Gastrocnemius medialis (tissue), 4 donors: ENCODE measurements at regions not wholly inside any gene's neighbourhood (a gene's known extent, or its start where the extent isn't known, plus 50 kb on each side); places are given as distances from the start of the nearest gene placed in this dataset.

ENCODE experiments used
- ATAC-seq, 2 donors: fragments of 150-250 bp; one replicate each; pipeline ENCODE4 v1.9.1; 2016
- DNase-seq, 2 donors: peaks; one replicate each; pipeline ENCODE4 v3.0.0-alpha.2; 2019
- H3K27ac ChIP-seq, 4 donors: fragments of 200-600 bp; sonication (generic); 1 replicate in 1 of 4; 2 replicates in 3 of 4; pipeline ENCODE4 v1.5.1; 2016 to 2018; ENCODE audit warnings: mild to moderate bottlenecking in 2 of 4, moderate library complexity in 1 of 4
- H3K27me3 ChIP-seq, 3 donors: fragments of 200-600 bp; sonication (generic) in 2 of 3; 1 replicate in 1 of 3; 2 replicates in 2 of 3; pipeline versions ENCODE4 v1.5.1 to v1.6.0; 2016 to 2019; ENCODE audit warnings: mild to moderate bottlenecking in 1 of 3, moderate library complexity in 1 of 3
- H3K36me3 ChIP-seq, 2 donors: fragments of 200-600 bp; sonication (generic) in 1 of 2; one replicate each; pipeline ENCODE4 v1.5.1; 2017 to 2018
- H3K4me1 ChIP-seq, 2 donors: fragments of 200-600 bp; sonication (generic) in 1 of 2; one replicate each; pipeline ENCODE4 v1.5.1; 2016 to 2017; ENCODE audit warnings: mild to moderate bottlenecking in 2 of 2
- H3K4me3 ChIP-seq, 4 donors: fragments of 200-600 bp; sonication (generic) in 3 of 4; 1 replicate in 1 of 4; 2 replicates in 3 of 4; pipeline ENCODE4 v1.5.1; 2016 to 2019; ENCODE audit warnings: mild to moderate bottlenecking in 2 of 4
- H3K9me3 ChIP-seq, 3 donors: fragments of 200-600 bp; sonication (generic) in 2 of 3; 1 replicate in 1 of 3; 2 replicates in 2 of 3; pipeline ENCODE4 v1.5.1; 2016 to 2019
- CTCF ChIP-seq, 5 experiments: fragments of 450-650 bp in 3 of 5; fragments of 200-600 bp in 2 of 5; sonication (generic) in 2 of 5; IDR thresholded peaks in 4 of 5; conservative IDR thresholded peaks in 1 of 5; 1 replicate in 4 of 5; 2 replicates in 1 of 5; pipeline ENCODE4 v1.5.1; 2016 to 2019; ENCODE audit warnings: antibody characterized with exemption in 5 of 5, mild to moderate bottlenecking in 3 of 5, moderate library complexity in 3 of 5
- POLR2A ChIP-seq, 2 donors: fragments of 450-650 bp; IDR thresholded peaks; one replicate each; pipeline ENCODE4 v1.6.1; 2017; ENCODE audit warnings: antibody characterized with exemption in 2 of 2, mild to moderate bottlenecking in 2 of 2, moderate library complexity in 2 of 2
- in situ Hi-C, 4 donors: fragments of 200-750 bp; cut with MboI; loops; one replicate each; pipeline versions ENCODE4 v1.15.0 to v1.8.0; 2017; ENCODE audit warnings: low sequenced_read_pairs in 4 of 4
- intact Hi-C: fragments of 100-400 bp; cut with DNase I; formaldehyde crosslinking; loops from one replicate; pipeline ENCODE4 v1.15.1; 2023; ENCODE audit warnings: low total_unique reads

GRCh38 chr9:124188331-124189110 lies 69.2 kb upstream of the NEK6 start:
- in situ Hi-C loops, result no loop called here
- intact Hi-C loops, result no loop called here
- no peak for DNase-seq

GRCh38 chr9:124190761-124191160 lies 67.0 kb upstream of the NEK6 start:
- no peak for DNase-seq
- intact Hi-C loops, result no loop called here

More at GRCh38 chr9:124188331-124189110, 69.2 kb upstream of the NEK6 start:
- H3K4me3 ChIP-seq, result no peak overlapping the region
- ATAC-seq, result no peak
- H3K4me1 ChIP-seq, result no peaks in the 10 kb centered on the region
- H3K36me3 ChIP-seq, result no peaks in the 10 kb centered on the region
- H3K27me3 ChIP-seq, result peaks cover 0 to 4% (median 3%) of the 10 kb centered on the region in 3 donors
- H3K9me3 ChIP-seq, result peaks cover 0 to 4% (median 0%) of the 10 kb centered on the region in 3 donors
- TF ChIP-seq POLR2A (IDR thresholded peaks at IDR 0.05), result no peak
- no peak for TF ChIP-seq CTCF (IDR thresholded peaks at IDR 0.05 in 4 of 5, conservative IDR thresholded peaks at IDR 0.05 in 1 of 5)
- H3K27ac ChIP-seq, result no peak overlapping the region

GRCh38 chr9:124191691-124192395 lies 65.9 kb upstream of the NEK6 start:
- TF ChIP-seq CTCF (IDR thresholded peaks at IDR 0.05 in 4 of 5, conservative IDR thresholded peaks at IDR 0.05 in 1 of 5) (no peak), POLR2A (IDR thresholded peaks at IDR 0.05) (no peak)
- intact Hi-C loops (no loop called here), in situ Hi-C loops (no loop called here)
- H3K27ac ChIP-seq, result no peak overlapping the region
- DNase-seq (no peak), ATAC-seq (no peak)
- no peaks in the 10 kb centered on the region for H3K36me3 ChIP-seq
- no peaks in the 10 kb centered on the region for H3K4me1 ChIP-seq
- H3K27me3 ChIP-seq, result no peaks in the 10 kb centered on the region
- no peak overlapping the region for H3K4me3 ChIP-seq
- H3K9me3 ChIP-seq, result peaks cover 0 to 4% (median 0%) of the 10 kb centered on the region in 3 donors

More at GRCh38 chr9:124190761-124191160, 67.0 kb upstream of the NEK6 start:
- TF ChIP-seq POLR2A (IDR thresholded peaks at IDR 0.05) (no peak), CTCF (IDR thresholded peaks at IDR 0.05 in 4 of 5, conservative IDR thresholded peaks at IDR 0.05 in 1 of 5) (no peak)
- Histone ChIP-seq H3K9me3 (peaks cover 0 to 4% (median 0%) of the 10 kb centered on the region in 3 donors), H3K4me1 (no peaks in the 10 kb centered on the region), H3K36me3 (no peaks in the 10 kb centered on the region), H3K27ac (no peak overlapping the region), H3K4me3 (no peak overlapping the region), H3K27me3 (peaks cover 0 to 1% (median 0%) of the 10 kb centered on the region in 3 donors)
- in situ Hi-C loops, result no loop called here
- no peak for ATAC-seq

- Histone ChIP-seq H3K9me3 (peaks cover 0 to 4% (median 0%) of the 10 kb centered on the region in 3 donors), H3K27me3 (no peaks in the 10 kb centered on the region), H3K4me1 (no peaks in the 10 kb centered on the region), H3K36me3 (no peaks in the 10 kb centered on the region), H3K27ac (no peak overlapping the region), H3K4me3 (no peak overlapping the region)
- no peak for ATAC-seq
- in situ Hi-C loops (no loop called here), intact Hi-C loops (no loop called here)
- DNase-seq, result no peak
- TF ChIP-seq CTCF (IDR thresholded peaks at IDR 0.05 in 4 of 5, conservative IDR thresholded peaks at IDR 0.05 in 1 of 5) (no peak), POLR2A (IDR thresholded peaks at IDR 0.05) (no peak)
These were observed 61.0 kb upstream of the NEK6 start for GRCh38 chr9:124196814-124197176.
